RKO (cell line): ENCODE measurements at regions not wholly inside any gene's neighbourhood (a gene's known extent, or its start where the extent isn't known, plus 50 kb on each side); places are given as distances from the start of the nearest gene placed in this dataset.
"Not testable (repeated sequence)": the region's sequence is repeated elsewhere in the genome, so short reads cannot be mapped to it uniquely, and the experiment has no call there.

Experiments used
- DNase-seq: peaks from one replicate; pipeline ENCODE4 v3.0.0-alpha.2; 2016; ENCODE audit warnings: low spot score

DNA sequence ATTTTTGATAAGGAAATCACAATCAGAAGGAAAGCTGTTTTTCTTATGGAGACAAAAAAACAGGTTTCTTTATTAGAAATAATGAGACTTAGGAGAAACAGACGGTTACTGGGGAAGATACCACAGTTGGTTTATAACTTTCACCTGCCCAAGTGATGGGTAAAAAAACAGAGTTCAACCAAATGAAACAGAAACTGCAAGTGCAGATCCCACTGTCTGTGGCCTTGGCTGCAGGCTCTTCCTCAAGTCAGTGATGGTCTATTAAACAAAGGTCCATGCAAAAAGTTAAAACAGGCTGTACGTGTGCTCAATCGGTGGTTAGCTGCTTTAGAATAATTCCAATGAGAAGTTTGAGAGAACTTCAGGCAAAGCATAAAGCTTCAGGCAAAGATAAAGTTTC lies 112.1 kb upstream of the NEGR1 start:
- DNase-seq: no peak

GRCh38 chr1:72379072-72379471 lies 96.7 kb upstream of the NEGR1 start:
- no peak for DNase-seq

- no peak for DNase-seq
Measured at GRCh38 chr1:72375226-72375625, 92.9 kb upstream of the NEGR1 start.

DNA sequence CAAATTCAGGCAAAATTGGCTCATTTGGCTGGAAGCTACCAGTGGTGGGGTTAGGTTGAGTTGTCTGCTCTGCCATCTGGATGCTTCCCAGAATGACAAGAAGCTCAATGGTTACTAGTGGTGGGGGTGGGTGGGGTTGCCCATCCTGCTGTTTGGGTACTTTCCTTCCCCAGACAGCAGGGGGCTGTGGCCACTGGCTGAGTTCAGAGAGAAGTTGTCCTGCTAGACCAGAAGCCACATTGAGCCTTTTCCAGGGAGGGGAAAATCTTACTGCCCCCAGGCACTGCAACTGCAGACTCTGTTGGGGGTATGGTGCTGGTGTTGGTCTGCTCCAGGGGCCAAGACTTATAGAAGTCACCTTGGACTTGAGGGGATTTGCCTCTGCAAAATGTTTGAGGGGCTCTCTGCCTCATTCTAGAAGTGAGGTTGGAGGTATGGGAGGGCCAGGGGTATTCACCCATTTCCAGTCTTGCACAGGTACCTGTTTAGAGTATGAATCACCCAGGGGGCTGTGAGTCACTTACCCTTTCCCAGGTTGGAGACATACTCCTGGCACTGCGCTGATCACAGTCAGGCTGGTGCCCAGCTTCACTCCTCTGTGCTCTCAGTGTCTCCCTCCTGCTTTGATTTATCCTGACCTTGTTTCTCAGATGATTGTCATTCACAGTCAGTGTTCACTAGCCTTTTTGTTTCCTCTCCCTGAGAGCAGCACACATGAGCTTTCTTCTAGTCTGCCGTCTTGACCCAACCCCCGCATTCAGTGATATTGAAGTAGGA lies 89.1 kb upstream of the NEGR1 start:
- DNase-seq: no peak

- not testable (repeated sequence) for DNase-seq
Measured at GRCh38 chr1:72370836-72371235, 88.5 kb upstream of the NEGR1 start.

DNA sequence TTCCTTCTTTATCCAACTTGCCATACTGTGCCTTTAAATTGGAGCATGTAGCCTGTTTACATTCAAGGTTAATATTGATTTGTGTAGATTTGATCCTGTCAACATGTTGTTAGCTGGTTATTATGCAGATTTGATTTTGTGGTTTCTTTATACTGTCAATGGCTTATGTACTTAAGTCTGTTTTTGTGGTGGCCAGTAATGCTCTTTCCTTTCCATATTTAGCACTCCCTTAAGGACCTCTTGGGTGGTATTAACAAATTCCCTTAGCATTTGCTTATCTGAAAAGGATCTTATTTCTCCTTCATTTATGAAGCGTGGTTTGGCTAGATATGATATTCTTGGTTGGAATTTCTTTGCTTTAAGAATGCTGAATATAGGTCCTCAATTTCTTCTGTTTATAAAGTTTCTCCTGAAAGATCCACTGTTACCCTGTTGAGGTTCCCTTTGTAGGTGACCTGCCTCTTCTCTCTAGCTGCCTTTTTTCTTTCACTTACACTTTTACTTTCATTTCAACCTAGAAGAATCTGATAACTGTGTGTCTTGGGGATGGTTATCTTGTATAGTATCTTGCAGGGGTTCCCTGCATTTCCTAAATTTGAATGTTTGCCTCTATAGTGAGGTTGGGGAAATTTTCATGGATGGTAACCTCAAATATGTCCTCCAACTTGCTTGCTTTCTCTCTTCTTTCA lies 86.9 kb upstream of the NEGR1 start:
- DNase-seq: no peak

- DNase-seq: no peak
Measured at GRCh38 chr1:72366466-72366865, 84.1 kb upstream of the NEGR1 start.

DNA sequence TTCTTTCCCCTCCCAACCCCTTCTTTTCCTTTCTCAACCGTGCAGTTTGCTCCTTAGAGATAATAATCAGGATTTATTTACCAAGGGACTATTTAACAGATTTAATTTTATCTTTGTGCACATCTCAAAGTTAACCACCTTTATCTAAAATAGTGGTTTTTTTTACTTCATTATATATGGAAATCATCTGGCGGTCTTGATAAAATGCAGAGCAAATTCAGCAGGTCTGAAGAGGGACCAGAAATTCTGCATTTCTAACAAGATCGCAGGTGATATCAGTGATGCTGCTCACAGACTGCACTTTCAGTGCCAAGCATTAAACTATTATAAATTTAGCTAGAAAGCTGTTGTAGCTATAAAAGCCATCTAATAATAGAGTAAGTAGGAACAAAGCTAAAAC lies 83.4 kb upstream of the NEGR1 start:
- no peak for DNase-seq

GRCh38 chr1:72362538-72362937 lies 80.2 kb upstream of the NEGR1 start:
- no peak for DNase-seq

- DNase-seq: no peak
Measured at GRCh38 chr1:72357411-72357810, 75.1 kb upstream of the NEGR1 start.

- DNase-seq: no peak
Measured at GRCh38 chr1:72355899-72356298, 73.6 kb upstream of the NEGR1 start.

DNA sequence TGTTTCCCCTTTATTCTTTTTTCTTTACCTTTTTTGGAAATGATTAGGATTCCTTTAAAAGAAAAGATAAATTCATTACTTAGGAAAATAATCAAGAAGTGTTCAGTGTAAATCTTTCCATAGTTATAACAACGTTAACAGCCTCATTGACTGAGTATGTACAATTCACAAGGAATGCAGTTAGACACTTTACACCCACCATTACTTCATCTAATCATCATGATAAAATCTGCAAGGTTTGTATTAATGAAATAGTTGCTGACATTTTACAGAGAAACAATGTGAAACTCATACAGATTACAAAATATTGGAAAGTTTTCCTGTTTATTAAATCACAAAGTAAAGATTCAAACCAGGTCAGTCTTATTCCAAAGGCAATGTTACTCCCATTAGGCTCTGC lies 59.3 kb upstream of the NEGR1 start:
- no peak for DNase-seq

DNA sequence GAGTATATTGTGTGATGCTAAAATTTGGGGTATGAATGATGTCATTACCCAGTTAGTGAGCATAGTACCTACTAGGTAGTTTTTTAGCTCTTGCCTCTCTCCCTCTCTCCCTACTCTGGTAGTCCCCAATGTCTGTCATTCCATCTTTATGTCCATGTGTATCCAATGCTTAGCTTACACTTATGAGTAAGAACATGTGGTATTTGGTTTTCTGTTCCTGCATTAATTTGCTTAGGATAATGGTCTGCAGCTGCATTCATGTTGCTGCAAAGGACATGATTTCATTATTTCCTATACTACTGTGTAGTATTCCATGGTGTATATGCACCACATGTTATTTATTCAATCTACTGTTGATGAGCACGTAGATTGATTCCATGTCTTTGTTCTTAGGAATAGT lies 54.4 kb upstream of the NEGR1 start:
- no peak for DNase-seq
